GM12878 (cell line): ENCODE measurements at regions not wholly inside any gene's neighbourhood (a gene's known extent, or its start where the extent isn't known, plus 50 kb on each side); places are given as distances from the start of the nearest gene placed in this dataset.

Experiments
- BRCA1 ChIP-seq: IDR thresholded peaks from 2 replicates; pipeline ENCODE4 v1.6.1; 2011; ENCODE audit warnings: low read depth, low read length, improper control_type of control experiment
- EZH2 ChIP-seq: IDR thresholded peaks from 2 replicates; pipeline ENCODE4 v1.6.1; 2012; ENCODE audit warnings: low read depth, mild to moderate bottlenecking, control low read depth, inconsistent platforms, low read length, borderline replicate concordance; ENCODE audit not compliant: control insufficient read depth
- GABPA ChIP-seq: IDR thresholded peaks from 2 replicates; pipeline ENCODE4 v1.6.1; 2014; ENCODE audit warnings: antibody characterized with exemption, low read depth, mild to moderate bottlenecking, inconsistent platforms
- NFYB ChIP-seq: IDR thresholded peaks from 2 replicates; pipeline ENCODE4 v1.6.1; 2011; ENCODE audit warnings: low read depth, mild to moderate bottlenecking, low read length, improper control_type of control experiment, moderate library complexity; ENCODE audit not compliant: insufficient read depth
- PAX8 ChIP-seq: fragments of 450-650 bp; IDR thresholded peaks from 2 replicates; pipeline ENCODE4 v1.6.1; 2017; ENCODE audit warnings: mild to moderate bottlenecking, moderate library complexity
- RAD21 ChIP-seq: IDR thresholded peaks from 2 replicates; pipeline ENCODE4 v1.6.1; 2011; ENCODE audit warnings: mild to moderate bottlenecking, low read depth, low read length, moderate library complexity; ENCODE audit not compliant: insufficient read depth
- SPI1 ChIP-seq: IDR thresholded peaks from 2 replicates; pipeline ENCODE4 v1.6.1; 2011; ENCODE audit warnings: low read depth, mild to moderate bottlenecking, low read length, moderate library complexity, borderline replicate concordance; ENCODE audit not compliant: insufficient read depth
- SRF ChIP-seq, 2 experiments: IDR thresholded peaks; 2 replicates each; pipeline ENCODE4 v1.6.1; 2011; ENCODE audit warnings: low read depth in 2 of 2, low read length in 2 of 2, mild to moderate bottlenecking in 1 of 2, moderate library complexity in 1 of 2
- TCF7 ChIP-seq: IDR thresholded peaks from 2 replicates; pipeline ENCODE4 v1.6.1; 2014; ENCODE audit warnings: antibody characterized with exemption, borderline replicate concordance
- TF ChIP-seq, protein P1 (sequence below), 3 experiments: IDR thresholded peaks in 2 of 3; conservative IDR thresholded peaks in 1 of 3; 2 replicates each; pipeline ENCODE4 v1.5.1; 2011; ENCODE audit warnings: low read depth in 3 of 3, low read length in 3 of 3, mild to moderate bottlenecking in 3 of 3, control low read depth in 2 of 3, moderate library complexity in 2 of 3, inconsistent platforms in 1 of 3, mixed read lengths in 1 of 3; ENCODE audit not compliant: control insufficient read depth in 2 of 3, insufficient read depth in 1 of 3; ENCODE audit errors: extremely low read depth in 1 of 3
- TF ChIP-seq, protein P2 (sequence below): IDR thresholded peaks from 2 replicates; pipeline ENCODE4 v1.6.1; 2012; ENCODE audit warnings: low read depth, low read length, improper control_type of control experiment

DNA sequence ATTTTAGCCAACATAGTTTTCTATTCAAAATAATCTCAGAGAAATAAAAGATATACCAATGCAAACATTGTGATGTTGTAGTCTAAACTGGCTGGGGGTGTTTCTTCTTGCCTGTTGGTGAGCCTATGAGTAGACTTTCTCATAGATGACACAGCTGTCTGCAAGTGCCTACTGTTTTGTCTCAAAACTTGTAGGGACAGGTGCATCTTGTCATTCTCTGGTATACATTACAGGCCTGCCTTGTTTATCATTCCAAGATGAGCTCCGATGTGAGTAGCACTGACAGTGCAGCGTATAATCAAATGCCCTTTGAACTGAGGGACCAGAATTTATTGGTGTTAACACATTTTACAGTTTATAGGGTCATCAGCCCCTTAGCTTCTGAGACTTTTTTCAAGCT, 353.8 kb downstream of the PRDM5 start:
- TF ChIP-seq, protein P1, sequence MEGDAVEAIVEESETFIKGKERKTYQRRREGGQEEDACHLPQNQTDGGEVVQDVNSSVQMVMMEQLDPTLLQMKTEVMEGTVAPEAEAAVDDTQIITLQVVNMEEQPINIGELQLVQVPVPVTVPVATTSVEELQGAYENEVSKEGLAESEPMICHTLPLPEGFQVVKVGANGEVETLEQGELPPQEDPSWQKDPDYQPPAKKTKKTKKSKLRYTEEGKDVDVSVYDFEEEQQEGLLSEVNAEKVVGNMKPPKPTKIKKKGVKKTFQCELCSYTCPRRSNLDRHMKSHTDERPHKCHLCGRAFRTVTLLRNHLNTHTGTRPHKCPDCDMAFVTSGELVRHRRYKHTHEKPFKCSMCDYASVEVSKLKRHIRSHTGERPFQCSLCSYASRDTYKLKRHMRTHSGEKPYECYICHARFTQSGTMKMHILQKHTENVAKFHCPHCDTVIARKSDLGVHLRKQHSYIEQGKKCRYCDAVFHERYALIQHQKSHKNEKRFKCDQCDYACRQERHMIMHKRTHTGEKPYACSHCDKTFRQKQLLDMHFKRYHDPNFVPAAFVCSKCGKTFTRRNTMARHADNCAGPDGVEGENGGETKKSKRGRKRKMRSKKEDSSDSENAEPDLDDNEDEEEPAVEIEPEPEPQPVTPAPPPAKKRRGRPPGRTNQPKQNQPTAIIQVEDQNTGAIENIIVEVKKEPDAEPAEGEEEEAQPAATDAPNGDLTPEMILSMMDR (IDR thresholded peaks at IDR 0.05 in 2 of 3, conservative IDR thresholded peaks at IDR 0.05 in 1 of 3; ENCODE audit: control insufficient read depth in 2 of 3, extremely low read depth in 1 of 3, insufficient read depth in 1 of 3, low read depth in 3 of 3, low read length in 3 of 3) = no peak
- TF ChIP-seq RAD21 (no peak), BRCA1 (no peak), PAX8 (no peak), GABPA (no peak), EZH2 (no peak), SRF (IDR thresholded peaks at IDR 0.05; ENCODE audit: low read depth in 2 of 2, low read length in 2 of 2) (no peak), TCF7 (no peak), NFYB (no peak), SPI1 (no peak)
- TF ChIP-seq, protein P2, sequence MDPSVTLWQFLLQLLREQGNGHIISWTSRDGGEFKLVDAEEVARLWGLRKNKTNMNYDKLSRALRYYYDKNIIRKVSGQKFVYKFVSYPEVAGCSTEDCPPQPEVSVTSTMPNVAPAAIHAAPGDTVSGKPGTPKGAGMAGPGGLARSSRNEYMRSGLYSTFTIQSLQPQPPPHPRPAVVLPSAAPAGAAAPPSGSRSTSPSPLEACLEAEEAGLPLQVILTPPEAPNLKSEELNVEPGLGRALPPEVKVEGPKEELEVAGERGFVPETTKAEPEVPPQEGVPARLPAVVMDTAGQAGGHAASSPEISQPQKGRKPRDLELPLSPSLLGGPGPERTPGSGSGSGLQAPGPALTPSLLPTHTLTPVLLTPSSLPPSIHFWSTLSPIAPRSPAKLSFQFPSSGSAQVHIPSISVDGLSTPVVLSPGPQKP = no peak
